ENCODE measurements at regions not wholly inside any gene's neighbourhood (a gene's known extent, or its start where the extent isn't known, plus 50 kb on each side); places are given as distances from the start of the nearest gene placed in this dataset.

- no peak for TF ChIP-seq CTCF (IDR thresholded peaks at IDR 0.05)
- TF ChIP-seq SIN3A (IDR thresholded peaks at IDR 0.05; ENCODE audit: borderline replicate concordance, insufficient read depth, low read depth, low read length) = no peak
- no peak for TF ChIP-seq POLR2AphosphoS5 (IDR thresholded peaks at IDR 0.05; ENCODE audit: low read depth, low read length)
These were observed 90.2 kb upstream of the LINGO1 start for GRCh38 chr15:77722759-77723460.

All from Panc1 (cell line).